ENCODE measurements at regions not wholly inside any gene's neighbourhood (a gene's known extent, or its start where the extent isn't known, plus 50 kb on each side); places are given as distances from the start of the nearest gene placed in this dataset.

GRCh38 chr9:32251539-32251938 lies 132.9 kb upstream of the ACO1 start:
- peaks cover 0 to 5% of the 10 kb centered on the region in 2 experiments; a peak in 3 of 4 replicates for H3K9me3 ChIP-seq (ENCODE audit: insufficient read depth in 2 of 2, low read depth in 1 of 2, low read length in 1 of 2)
- ChIA-PET CTCF (ENCODE audit: partially characterized antibody) (interaction anchor here (0.8 to 3.8 kb wide), 15 partner anchors 10 to 444 kb away, joined by 3 to 28 read pairs (median 4); no protein-coding TSS in a partner anchor), POLR2A (ENCODE audit: partially characterized antibody) (no interaction called here)
- no peak overlapping the region for H4K8ac ChIP-seq (ENCODE audit: extremely low read depth, insufficient read depth, low read length)
- no peaks in the 10 kb centered on the region for H3K23me2 ChIP-seq (ENCODE audit: low read depth, low read length)
- WGBS, 2 experiments (ENCODE audit: extremely low coverage in 1 of 2, insufficient coverage in 1 of 2, insufficient read length in 1 of 2, insufficient replicate concordance in 2 of 2, low coverage in 1 of 2, low lambda C conversion rate in 2 of 2, missing lambda C conversion rate in 1 of 2) = 36% methylated on average over 5 of the region's 5 CpGs; no CpG with 5 or more reads in 1 of the 2 experiments
- H2BK12ac ChIP-seq (ENCODE audit: low read depth, low read length) = no peak overlapping the region
- FAIRE-seq (peak; percentile 94), DNase-seq (ENCODE audit: low read depth in 1 of 2, low spot score in 2 of 2) (peak; percentile 33 to 61)
- no peak overlapping the region for H2BK120ac ChIP-seq (replicated peaks; ENCODE audit: low read depth, low read length)
- no peak overlapping the region for H3K27ac ChIP-seq (ENCODE audit: low read depth, low read length)
- H3K4me1 ChIP-seq (replicated peaks in 1 of 4; ENCODE audit: control insufficient read depth in 3 of 4, insufficient read depth in 4 of 4, low read length in 3 of 4) = no peaks in the 10 kb centered on the region
- no peak overlapping the region for H3K4me3 ChIP-seq (ENCODE audit: extremely low read depth in 1 of 4, insufficient read depth in 2 of 4, low read depth in 3 of 4, low read length in 4 of 4)
- no peak for TF ChIP-seq POLR2AphosphoS5 (IDR thresholded peaks at IDR 0.05; ENCODE audit: low read depth, low read length)
- TF ChIP-seq, protein P1, sequence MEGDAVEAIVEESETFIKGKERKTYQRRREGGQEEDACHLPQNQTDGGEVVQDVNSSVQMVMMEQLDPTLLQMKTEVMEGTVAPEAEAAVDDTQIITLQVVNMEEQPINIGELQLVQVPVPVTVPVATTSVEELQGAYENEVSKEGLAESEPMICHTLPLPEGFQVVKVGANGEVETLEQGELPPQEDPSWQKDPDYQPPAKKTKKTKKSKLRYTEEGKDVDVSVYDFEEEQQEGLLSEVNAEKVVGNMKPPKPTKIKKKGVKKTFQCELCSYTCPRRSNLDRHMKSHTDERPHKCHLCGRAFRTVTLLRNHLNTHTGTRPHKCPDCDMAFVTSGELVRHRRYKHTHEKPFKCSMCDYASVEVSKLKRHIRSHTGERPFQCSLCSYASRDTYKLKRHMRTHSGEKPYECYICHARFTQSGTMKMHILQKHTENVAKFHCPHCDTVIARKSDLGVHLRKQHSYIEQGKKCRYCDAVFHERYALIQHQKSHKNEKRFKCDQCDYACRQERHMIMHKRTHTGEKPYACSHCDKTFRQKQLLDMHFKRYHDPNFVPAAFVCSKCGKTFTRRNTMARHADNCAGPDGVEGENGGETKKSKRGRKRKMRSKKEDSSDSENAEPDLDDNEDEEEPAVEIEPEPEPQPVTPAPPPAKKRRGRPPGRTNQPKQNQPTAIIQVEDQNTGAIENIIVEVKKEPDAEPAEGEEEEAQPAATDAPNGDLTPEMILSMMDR (IDR thresholded peaks at IDR 0.05; ENCODE audit: control extremely low read depth in 1 of 3, insufficient read depth in 1 of 3, low read depth in 1 of 3, low read length in 3 of 3) = peak; percentile 38 to 83 (median 80)
- TF ChIP-seq, protein P2, sequence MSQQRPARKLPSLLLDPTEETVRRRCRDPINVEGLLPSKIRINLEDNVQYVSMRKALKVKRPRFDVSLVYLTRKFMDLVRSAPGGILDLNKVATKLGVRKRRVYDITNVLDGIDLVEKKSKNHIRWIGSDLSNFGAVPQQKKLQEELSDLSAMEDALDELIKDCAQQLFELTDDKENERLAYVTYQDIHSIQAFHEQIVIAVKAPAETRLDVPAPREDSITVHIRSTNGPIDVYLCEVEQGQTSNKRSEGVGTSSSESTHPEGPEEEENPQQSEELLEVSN (IDR thresholded peaks at IDR 0.05) = no peak
- TF ChIP-seq CHD1 (IDR thresholded peaks at IDR 0.05; ENCODE audit: low read depth, low read length) = no peak
- TF ChIP-seq RAD21 (IDR thresholded peaks at IDR 0.05 in 1 of 2, conservative IDR thresholded peaks at IDR 0.05 in 1 of 2; ENCODE audit: low read depth in 2 of 2, low read length in 2 of 2) = peak; percentile 94
- no peak overlapping the region for H3K23ac ChIP-seq (ENCODE audit: insufficient read length)
- H3K4me2 ChIP-seq (ENCODE audit: insufficient read depth in 1 of 2, low read depth in 2 of 2, low read length in 2 of 2) = no peak overlapping the region
- no peak overlapping the region for H4K91ac ChIP-seq (replicated peaks; ENCODE audit: insufficient read length, low read length)
- H3K18ac ChIP-seq (ENCODE audit: extremely low read depth, low read length) = no peak overlapping the region
- H4K5ac ChIP-seq (ENCODE audit: insufficient read length, low read depth, low read length) = no peak overlapping the region
- H3K4ac ChIP-seq (replicated peaks; ENCODE audit: insufficient read length, low read depth, low read length) = no peak overlapping the region
- no peak overlapping the region for H2BK5ac ChIP-seq (ENCODE audit: low read depth, low read length)
- H3K27me3 ChIP-seq (replicated peaks in 1 of 4; ENCODE audit: control insufficient read depth in 3 of 4, extremely low read depth in 1 of 4, insufficient read depth in 3 of 4, low read length in 3 of 4) = no peaks in the 10 kb centered on the region
- H2BK20ac ChIP-seq (ENCODE audit: low read length) = no peak overlapping the region
- no peak overlapping the region for H3K9ac ChIP-seq (replicated peaks in 1 of 4; ENCODE audit: extremely low read depth in 1 of 4, low read depth in 3 of 4, low read length in 3 of 4)
- H2AK5ac ChIP-seq (ENCODE audit: low read depth, low read length) = no peak overlapping the region
- no peaks in the 10 kb centered on the region for H4K20me1 ChIP-seq (replicated peaks in 1 of 2; ENCODE audit: control insufficient read depth in 1 of 2, insufficient read depth in 2 of 2, low read length in 2 of 2)
- H2AFZ ChIP-seq (ENCODE audit: low read length) = peak overlapping the region; percentile 47; the same call in 1 of the 2 replicates
- H3K36me3 ChIP-seq (ENCODE audit: control insufficient read depth in 2 of 4, insufficient read depth in 4 of 4, low read length in 3 of 4) = no peaks in the 10 kb centered on the region
- no peaks in the 10 kb centered on the region for H3K79me2 ChIP-seq (ENCODE audit: control insufficient read depth in 1 of 2, insufficient read depth in 2 of 2, low read length in 2 of 2)
- H3K56ac ChIP-seq (replicated peaks; ENCODE audit: insufficient read length, low read depth, low read length) = no peak overlapping the region
- H3K79me1 ChIP-seq (ENCODE audit: low read depth, low read length) = no peaks in the 10 kb centered on the region
- H2BK15ac ChIP-seq (ENCODE audit: low read length) = no peak overlapping the region
- no peak overlapping the region for H3K14ac ChIP-seq (ENCODE audit: insufficient read length)
